RPMI7951 (cell line): ENCODE measurements at regions not wholly inside any gene's neighbourhood (a gene's known extent, or its start where the extent isn't known, plus 50 kb on each side); places are given as distances from the start of the nearest gene placed in this dataset.

Experiments used
- DNase-seq: peaks from one replicate; pipeline ENCODE4 v3.0.0-alpha.2; 2012; ENCODE audit warnings: low read depth

DNA sequence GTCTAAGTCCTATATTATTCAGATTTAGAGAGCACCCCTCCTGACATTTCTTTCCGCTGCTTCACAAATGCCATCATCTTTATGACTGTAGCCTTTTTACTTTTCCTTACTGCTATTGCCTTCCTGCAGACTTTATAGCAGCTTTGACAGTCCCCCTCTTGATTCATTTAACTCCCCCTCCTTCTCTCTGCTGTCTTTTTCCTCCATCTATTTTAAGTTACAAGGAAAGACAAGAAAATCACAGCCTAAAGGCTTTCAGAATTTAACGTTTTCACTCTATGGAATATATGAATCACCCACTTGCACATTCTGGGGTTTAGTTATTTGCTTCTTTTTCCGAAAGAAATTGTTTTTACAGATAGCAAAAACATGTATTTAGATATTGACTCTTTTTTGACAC lies 183.4 kb upstream of the SETBP1 start:
- no peak for DNase-seq

DNA sequence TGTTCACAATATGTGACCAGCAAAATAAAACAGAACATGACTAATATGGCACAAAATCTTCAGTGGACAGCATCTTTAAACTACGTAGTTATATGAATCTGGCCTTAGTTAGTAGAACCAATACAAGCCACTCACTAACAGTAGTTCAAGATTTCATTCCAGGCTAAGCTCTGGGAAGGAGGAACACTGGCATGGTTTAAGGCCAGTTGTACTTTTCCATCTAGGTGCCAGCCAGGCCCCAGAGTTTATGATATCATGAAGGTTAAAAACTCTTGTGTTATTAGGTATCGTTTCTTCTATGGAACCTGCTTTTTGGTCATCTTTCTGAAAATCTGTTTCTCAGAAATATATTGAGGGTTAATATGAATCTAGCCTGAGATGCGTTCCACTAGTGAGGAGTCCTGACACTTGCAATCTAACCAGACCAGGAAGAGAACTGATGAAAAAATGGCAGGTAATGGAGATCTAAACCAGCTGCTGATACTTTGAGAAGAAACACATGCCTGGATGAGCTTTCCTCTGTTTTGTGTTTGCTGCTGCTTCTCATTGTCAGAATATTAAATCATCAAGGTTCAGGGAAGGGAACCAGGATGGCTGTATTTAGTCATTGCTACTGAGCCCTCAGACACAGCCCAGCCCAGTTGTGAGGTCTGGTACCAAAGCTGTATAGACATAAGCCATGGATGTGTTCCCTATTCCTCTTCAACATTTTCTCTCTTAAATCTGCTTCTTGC lies 182.8 kb upstream of the SETBP1 start:
- DNase-seq, result no peak

- DNase-seq, result no peak
Observed at GRCh38 chr18:44500808-44501610, 179.7 kb upstream of the SETBP1 start.

GRCh38 chr18:44502221-44502620 lies 178.5 kb upstream of the SETBP1 start:
- DNase-seq, result no peak

DNA sequence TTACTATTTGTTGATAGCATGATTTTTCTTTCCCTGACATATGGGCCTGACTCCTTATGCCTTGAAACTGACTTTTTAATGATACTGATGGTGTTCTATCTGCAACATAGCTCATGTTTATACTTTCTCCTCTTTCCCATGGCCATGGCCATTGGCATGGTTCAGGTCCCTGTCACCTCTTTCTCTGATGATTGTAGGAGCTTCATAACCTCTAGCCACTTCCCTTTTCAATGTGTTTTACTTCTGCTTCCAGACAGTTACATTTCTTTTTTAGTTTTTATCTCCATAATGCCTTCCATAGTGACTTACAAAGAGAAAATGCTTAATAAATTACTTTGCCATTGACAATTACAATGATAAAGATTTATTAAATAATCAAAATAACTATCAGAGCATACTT lies 177.9 kb upstream of the SETBP1 start:
- no peak for DNase-seq

DNA sequence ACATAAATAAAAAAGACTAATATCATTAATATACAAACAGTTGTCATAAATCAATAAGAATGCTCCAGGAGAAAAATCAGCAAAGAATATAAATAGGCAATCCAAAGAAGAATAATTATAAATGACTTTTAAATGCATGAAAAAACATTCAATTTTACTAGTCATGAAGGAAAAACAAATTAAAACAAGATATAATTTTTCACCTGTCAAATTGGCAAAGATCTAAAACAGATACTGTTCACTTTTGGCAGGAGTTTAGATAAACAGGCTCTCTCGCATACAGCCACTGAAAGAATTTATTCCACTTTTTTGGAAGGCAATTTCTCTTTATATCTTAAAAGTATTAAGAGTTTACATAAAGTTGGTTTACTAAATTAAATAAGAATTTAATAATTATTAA lies 176.8 kb upstream of the SETBP1 start:
- DNase-seq, result no peak

DNA sequence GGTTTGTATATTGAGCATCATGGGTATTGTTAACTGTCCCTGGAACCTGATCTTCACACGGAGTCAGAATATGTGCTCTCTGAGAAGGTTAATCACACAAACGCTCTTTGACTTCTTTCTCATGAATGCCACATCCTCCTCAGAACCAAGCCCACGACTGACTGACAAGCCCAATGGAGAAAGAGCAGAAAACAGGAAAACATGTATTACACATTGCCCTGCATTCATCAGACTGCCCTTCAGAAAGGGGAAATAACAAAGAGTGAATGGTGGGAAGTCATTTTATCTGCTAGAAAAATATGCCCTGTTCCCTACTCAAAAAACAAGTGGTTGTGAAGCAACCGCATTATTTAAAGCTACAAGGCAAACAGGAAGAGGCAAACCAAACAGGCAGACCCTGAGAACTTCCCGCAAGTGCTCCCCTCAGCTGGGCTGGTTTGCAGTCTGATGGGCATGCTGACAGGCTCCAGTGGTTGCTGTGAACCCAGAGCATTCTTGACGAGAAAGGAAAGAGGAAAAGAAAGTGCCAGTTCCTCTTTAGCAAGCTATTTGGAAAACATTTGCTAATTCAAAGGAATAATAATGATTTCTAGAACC lies 172.9 kb upstream of the SETBP1 start:
- no peak for DNase-seq

DNA sequence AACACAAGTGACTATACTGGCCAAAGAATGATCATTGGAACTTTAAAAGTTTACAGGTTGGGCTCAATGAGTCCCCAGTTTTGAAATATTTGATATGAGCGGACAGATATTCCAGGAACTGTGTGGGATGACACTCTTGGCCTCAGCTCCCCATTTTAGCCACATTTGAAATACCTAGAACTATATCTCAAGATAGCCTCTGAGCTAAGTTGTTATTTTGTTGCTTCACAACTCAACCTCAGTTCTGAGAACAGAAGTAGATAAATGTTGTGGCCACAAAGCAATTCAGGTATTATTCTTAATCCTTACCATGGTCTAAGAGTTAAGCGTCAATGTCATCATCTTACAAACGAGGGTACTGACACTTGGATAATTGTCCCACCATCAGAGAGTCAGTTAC lies 172.2 kb upstream of the SETBP1 start:
- DNase-seq, result no peak

DNA sequence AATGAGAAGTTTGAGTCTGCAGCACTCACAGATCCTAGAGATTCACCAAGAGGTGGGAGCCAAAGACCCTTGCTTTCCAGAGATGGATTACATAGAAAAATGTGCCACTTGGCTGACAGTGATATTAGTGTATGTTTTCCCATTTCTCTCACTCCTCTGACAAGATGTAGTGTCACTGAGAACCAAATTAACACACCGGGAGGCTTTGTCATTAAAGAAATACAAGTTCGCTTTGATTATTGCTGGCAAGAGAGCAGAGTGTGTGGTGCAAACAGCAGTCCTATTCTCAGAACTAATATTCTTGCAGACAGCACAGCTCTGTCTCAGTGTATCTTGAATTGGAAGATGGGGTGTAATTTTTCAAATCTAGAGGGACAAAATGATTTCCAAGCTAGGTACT lies 171.6 kb upstream of the SETBP1 start:
- DNase-seq, result no peak

DNA sequence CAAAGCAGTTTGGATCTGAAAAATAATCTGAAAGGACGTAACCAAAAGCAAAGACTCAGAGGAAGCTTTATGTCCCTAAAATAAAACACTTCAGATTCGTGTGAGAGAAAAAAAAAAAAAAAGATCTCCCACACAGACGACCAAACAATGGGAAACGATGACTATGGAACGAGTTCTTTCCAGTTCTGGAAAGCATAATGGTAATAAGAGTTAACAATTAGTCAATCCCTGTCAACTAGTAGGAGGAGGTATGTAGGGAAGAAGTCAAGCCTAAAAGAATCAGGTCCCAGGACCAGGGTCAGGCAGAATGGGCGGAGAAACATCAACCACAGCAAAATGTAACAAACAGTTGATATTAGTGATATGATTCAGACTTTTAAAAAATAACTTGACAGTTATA lies 170.3 kb upstream of the SETBP1 start:
- no peak for DNase-seq

DNA sequence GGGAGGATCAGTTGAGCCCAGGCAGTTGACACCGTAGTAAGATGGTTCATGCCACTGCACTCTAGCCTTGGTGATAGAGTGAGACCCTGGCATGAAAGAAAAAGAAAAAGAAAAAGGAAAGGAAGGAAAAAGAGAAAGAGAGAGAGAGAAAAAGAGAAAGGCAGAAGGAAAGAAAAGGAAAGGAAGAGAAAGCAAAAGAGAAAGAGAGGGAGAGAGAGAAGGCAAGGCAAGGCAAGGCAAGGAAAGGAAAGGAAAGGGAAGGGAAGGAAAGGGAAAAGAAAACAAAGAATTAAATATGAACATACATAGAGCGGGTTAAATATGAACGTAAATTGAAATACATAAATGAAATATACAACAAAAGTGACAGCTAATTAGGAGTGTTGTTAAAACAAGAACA lies 167.5 kb upstream of the SETBP1 start:
- DNase-seq, result no peak

- DNase-seq, result no peak
Observed at GRCh38 chr18:44514106-44514505, 166.6 kb upstream of the SETBP1 start.

DNA sequence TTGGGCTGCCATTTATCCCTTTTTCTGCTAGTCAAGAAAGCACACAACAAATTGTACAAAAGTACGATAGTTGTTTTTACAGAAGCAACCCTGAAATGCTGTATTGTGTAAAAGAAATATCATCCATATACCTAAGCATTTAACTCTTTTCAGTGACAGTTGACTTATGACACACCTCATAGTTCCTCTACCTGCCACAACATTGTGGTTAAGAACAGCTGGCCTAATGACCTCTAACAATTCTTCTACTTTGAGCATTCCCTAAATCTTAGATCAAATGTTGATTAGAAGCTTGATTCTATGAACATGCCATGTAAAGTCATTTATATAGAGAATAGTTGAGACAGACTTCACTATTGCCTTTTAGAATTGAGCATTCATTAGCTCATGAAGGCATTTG lies 165.9 kb upstream of the SETBP1 start:
- no peak for DNase-seq

DNA sequence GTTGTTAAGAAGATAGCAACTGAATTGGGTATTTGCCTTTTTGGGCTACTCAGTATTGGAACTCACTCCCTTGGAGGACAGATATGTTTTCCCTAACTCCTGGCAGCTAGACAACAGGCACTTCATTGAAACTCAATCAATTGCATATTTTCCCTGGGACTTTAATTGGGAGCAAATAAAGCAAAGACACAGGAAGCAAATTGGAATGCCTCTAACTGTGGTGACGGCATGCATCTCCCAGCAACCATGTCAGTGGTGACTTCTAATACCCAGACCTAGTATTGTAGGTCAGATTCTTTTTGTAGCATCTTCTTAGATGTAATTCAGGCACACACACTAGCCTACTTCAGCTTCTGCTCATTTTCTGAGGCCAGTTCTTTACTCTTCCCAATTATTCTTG lies 164.2 kb upstream of the SETBP1 start:
- no peak for DNase-seq

DNA sequence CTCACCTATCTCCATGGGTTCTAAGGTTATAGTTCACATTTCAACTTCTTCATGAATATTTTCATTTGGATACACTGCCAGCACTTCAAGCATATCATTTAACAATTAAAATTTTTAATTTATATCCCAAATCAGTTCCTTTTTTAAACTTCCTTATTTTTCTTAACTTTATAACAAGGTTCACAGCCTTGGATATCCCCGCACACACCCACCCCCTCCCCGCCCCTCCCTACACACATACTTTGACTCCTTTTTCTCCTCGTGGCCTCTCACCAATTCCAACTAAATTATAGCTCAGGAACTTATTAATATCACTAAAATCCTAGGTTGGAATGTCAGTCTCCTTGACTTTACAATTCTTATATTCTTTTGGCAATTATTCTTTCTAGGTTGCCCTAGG lies 163.6 kb upstream of the SETBP1 start:
- no peak for DNase-seq

- DNase-seq, result no peak
Observed at GRCh38 chr18:44518091-44518615, 162.5 kb upstream of the SETBP1 start.

GRCh38 chr18:44518666-44519065 lies 162.0 kb upstream of the SETBP1 start:
- no peak for DNase-seq

GRCh38 chr18:44520981-44521667 lies 159.6 kb upstream of the SETBP1 start:
- peak; percentile 14 for DNase-seq

DNA sequence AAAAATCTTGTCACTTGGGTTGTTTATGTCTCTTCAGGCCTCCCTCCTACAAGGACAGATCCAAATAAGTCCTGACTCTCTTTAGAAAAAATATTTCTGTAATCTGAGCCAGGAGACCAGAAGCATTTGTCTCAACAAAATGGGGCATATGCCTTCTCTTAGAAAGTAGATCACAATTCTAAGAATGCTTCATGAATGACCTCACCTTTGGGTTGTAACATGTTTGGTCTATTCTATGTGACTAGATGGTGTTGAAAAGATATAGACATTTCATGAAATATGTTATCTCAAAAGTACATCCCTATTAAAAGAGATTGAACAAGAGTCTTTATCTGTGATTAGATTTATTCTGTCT lies 159.0 kb upstream of the SETBP1 start:
- DNase-seq, result no peak

DNA sequence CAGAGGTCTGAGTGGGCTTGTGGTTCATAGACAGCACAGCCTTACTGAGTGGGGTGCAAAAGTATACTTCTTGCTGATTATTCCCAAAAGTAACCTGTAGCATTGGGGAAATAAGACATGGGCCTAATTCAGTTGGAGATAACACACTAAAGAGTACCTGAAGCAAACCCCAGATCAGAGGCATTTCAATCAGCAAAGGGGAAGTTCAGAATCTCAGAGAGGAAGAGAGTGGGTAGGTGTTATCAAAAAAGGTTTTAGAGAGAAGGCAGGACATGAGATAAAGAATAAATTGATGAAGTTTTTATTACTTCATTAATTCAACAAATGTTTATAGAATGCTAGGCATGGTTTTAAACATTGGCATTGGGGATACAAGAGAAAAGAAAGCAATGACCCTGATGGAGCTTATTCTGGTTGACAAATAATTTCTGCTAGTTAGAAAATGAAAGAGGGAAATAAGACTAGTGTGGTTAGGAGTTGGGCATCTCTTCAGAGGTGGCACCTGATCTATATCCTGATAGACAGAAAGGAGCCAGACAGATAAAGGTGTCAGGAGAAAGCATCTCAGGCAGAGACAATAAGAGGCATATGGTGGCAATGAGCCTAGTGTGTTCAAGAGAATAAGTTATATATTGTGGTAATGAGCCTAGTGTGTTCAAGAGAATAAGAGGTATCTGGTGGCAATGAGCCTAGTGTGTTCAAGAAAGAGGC lies 153.8 kb upstream of the SETBP1 start:
- no peak for DNase-seq

GRCh38 chr18:44533071-44533470 lies 147.6 kb upstream of the SETBP1 start:
- no peak for DNase-seq

DNA sequence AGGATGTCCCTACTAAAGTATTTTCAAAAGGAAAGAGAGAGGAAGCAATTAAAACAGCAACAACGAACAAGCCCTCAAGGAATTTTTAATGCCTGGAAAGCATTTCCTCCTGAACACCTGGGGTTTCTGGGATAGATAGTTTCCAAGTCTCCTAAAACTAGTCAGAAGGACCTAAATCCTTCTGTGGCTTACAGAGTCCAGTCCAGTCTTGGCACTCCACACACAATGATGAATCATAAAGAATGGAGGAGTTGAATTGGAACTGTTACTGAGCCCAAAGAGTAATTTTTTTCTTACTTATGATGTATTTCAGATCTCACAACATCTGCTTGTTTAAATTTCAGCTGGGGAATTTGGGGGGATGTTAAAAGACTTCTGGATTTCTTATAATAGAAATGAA lies 144.6 kb upstream of the SETBP1 start:
- peak; percentile 91 for DNase-seq
